Left colon (tissue), 2 donors: ENCODE measurements at regions not wholly inside any gene's neighbourhood (a gene's known extent, or its start where the extent isn't known, plus 50 kb on each side); places are given as distances from the start of the nearest gene placed in this dataset.
"Not testable (repeated sequence)": the region's sequence is repeated elsewhere in the genome, so short reads cannot be mapped to it uniquely, and the experiment has no call there.

ENCODE experiments used
- ATAC-seq: fragments of 200-7000 bp; cut with Tn5 transposase; one replicate; pipeline ENCODE4 v1.9.1; 2020; ENCODE audit warnings: mild to moderate bottlenecking, moderate library complexity
- DNase-seq, 2 donors: peaks; one replicate each; pipeline ENCODE4 v3.0.0-alpha.2; 2020
- intact Hi-C, 2 donors: fragments of 100-400 bp; cut with DNase I in 1 of 2; cut with micrococcal nuclease in 1 of 2; formaldehyde crosslinking; loops; one replicate each; pipeline versions ENCODE4 v1.11.2 to v1.14.0; 2022; cut with DNase I, micrococcal nuclease
- donor health status: DM: no; HTN: no; CAD: no.
- donor health status: DM: yes; HTN: yes; CAD: no.

DNA sequence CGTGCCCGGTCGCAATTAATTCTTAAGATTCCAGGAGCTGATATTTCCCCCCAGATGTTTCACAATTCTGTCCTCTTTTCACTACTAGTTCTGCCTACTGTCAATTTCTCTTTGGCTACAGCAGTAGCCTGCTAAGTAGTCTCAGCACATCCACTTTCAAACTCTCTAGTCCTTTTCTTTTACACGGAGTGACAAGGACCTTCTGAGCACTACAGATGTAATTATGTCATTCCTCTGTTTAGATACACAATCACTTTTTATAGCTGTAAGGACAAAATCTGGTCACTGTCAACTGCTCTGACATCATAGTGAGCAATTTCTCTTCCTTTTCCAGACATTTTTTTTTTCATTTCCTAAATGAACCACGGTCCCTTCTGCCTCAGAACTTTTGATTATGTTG lies 421.7 kb upstream of the CHRM3 start:
- intact Hi-C loops, result no loop called here
- ATAC-seq (no peak), DNase-seq (no peak)

DNA sequence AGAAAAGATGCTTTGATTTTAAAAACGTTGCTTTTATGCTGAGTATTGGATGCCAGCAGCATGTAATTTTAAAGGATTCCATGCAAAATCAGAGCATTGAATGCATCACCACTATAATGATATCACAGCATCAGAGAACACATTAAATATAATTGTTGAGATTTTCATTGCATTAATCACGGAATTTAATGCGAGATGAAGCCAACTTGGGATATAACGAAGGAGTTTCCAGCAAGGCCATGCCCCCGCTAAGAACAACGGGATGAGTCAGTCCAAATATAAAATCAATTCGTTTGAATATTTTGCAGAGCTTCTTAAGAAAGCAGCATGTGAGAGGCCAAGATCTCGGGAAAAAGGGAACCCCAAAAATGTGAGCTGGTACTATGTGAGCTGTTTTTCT lies 423.4 kb upstream of the CHRM3 start:
- DNase-seq, result no peak
- intact Hi-C loops, result no loop called here

DNA sequence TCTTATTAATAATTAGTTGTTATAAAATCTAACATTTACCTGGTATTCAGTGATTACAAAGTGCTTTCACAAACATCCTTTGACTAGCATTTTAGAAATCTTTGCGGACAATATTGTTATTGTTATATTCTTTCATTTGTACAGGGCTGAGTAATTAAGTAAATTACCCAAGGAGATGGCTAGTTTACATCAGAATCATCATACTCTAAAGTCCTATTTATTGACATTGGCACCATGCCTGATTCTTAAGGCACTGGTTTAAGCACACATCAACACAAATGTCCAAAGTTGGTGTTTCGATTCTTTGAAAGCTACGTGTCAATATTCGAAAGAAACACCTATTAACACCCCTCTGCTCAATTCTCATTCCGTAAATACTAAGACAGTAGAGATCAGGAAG lies 424.6 kb upstream of the CHRM3 start:
- intact Hi-C loops, result no loop called here
- ATAC-seq (no peak), DNase-seq (no peak)

More for the DNA sequence above, 423.4 kb upstream of the CHRM3 start:
- ATAC-seq, result no peak

DNA sequence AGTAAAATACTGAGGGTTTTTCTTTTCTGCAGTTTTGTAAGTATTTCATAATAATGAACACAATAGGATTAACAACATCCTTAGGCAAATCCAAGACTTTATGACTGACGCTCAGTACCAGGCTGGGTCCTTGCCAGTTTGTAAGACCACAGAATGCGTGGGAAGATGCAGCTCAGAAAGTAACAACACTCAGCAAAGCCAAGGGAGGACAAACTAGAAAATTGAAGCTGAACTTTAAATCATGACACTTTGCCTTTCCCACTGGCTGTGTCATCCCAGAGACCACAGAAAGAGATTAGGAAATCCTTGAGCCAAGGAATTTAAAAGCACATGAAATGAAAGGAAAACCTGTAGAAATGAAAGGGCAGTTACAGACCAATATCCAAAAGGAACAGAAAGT lies 426.3 kb upstream of the CHRM3 start:
- intact Hi-C loops, result no loop called here
- DNase-seq, result no peak
- no peak for ATAC-seq

DNA sequence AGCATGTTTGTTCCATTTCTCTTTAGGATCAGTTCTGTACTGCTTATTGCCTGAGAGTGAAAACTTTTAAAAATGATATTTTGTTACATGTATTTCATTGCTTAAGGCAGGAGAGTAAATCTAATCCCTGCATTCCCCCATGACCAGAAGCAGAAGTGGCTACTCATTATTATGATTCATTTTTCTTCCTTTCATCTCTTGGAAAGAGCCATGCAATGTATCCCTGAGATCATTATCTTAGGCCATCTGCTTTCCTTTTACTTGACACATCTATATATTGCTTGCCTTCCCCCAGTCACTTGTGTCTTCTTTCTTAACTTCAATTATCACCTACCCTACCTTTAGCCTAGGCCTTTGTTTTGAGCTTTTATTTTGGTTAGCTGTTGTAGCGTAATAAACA lies 430.4 kb upstream of the CHRM3 start:
- DNase-seq (no peak), ATAC-seq (no peak)
- intact Hi-C loops, result no loop called here

DNA sequence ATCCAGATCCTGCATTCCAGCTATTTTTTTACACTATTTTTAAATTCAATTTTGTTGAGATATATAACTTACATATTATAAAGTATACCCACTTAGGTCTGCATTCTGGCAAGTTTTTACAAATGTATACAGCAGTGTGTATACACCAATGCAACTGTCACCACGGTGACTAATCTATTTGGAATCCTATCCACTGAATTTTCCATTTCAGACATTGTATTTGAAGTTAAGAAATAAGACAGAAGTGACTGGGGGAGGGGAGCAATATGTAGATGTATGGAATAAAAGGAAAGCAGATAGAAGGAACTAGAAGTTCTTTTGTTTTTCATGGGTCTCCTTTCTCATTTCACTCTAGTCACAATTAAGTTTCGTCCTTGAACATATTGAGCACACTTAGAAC lies 431.5 kb upstream of the CHRM3 start:
- DNase-seq, result no peak
- no peak for ATAC-seq
- intact Hi-C loops, result no loop called here

DNA sequence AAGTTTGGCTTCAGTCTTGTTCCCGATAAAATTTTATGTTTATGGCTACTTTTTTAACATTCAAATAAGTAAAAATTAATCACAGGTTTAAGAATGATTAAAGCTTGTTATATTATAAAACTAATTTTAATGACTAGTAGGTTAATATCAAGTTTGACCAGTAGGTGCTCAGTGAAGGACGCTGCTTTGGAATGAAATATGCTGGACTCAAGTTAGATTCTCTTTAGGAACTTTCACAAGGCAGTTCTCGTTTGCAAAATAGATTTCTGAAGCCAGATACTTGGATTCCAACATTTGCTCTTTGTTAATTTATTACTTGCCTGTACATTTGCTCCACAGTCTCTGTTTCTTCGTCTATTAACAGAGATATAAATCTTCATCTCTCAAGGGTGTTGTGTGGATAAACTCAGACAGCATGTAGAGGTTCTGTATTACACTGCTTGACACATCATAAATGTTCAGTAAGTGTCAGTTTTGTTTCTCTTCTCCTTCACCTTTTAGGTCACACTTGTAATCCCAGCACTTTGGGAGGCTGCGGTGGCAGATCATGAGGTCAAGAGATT lies 432.8 kb upstream of the CHRM3 start:
- no peak for ATAC-seq
- intact Hi-C loops, result no loop called here

DNA sequence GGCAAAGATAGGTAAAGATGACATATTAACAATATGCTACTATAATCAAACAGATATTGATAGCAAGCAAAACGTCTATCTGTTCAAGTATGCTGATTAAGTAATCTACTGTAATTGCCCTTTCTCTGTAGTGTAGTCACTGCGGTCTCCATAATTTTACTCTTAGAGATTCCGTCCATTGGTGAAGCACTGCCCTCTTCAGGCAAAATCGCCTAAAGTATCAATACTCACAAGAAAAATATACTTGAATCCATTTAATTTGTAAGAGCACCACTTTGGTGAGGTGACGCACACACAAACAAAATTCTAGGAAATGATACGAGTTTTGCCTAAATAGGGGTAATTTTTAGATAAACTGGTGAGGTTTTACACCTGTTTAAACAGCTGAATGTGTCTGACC lies 434.6 kb upstream of the CHRM3 start:
- peak in 1 of 2 donors; percentile 33 for DNase-seq
- intact Hi-C loops, result no loop called here
- peak; percentile 49 for ATAC-seq

More for the DNA sequence above, 432.8 kb upstream of the CHRM3 start:
- no peak for DNase-seq

DNA sequence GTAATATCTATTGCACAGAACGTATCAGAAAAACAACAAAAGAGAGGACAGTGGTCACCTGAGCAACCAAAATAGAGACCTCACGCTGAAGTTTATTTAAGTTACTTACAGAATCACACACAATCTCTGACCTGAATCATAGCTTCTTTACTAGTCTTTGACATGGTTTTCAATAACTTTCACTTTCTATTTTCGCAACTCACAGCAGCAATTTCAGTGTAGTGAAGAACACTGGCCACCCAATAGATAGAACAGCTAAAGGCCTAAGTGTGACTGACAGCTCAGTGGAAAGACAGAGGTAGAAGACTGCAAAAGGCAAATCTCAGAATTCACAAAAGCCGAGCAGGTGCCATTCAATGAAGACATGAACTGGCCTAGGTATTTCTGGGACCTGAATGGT lies 435.6 kb upstream of the CHRM3 start:
- no peak for DNase-seq
- peak; percentile 48 for ATAC-seq
- intact Hi-C loops, result no loop called here

DNA sequence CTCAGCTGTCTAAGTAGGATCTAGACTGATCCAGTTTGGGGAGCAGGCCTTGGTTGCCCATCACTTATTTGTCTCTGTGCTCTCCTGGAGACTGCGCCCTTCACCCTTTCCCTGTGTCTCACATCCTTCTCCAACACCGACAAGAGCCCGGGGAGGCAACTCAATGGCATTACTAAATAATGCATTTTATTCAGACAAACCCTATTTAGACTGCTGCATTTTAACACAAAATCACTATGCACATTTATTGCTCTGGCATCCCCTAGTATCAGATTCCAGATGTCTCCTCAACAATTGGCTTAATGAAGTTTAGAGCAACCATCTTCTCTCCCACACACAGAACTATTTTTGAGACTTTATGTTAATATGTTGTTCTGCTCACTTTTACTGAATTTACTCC lies 436.4 kb upstream of the CHRM3 start:
- DNase-seq, result no peak
- no peak for ATAC-seq
- intact Hi-C loops, result no loop called here

DNA sequence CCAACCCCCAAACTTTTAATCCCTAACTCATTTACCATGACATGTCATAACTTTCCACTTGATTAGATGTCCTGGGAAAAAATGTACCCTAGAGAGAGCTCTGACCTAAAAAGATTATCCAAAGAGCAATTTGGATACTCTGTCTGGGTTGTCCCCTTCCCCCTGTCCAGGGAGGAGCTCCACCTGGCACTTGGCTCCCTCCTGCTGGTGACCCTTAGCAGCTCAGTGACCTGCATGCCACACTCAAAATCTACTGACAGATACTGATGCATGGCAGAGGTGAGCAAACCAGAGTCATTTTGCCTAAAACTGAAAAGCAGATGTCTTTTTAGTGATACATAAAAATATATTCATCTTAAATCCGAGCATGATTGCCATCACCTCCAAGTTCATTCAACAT lies 442.3 kb upstream of the CHRM3 start:
- intact Hi-C loops, result no loop called here
- no peak for ATAC-seq
- DNase-seq, result no peak

DNA sequence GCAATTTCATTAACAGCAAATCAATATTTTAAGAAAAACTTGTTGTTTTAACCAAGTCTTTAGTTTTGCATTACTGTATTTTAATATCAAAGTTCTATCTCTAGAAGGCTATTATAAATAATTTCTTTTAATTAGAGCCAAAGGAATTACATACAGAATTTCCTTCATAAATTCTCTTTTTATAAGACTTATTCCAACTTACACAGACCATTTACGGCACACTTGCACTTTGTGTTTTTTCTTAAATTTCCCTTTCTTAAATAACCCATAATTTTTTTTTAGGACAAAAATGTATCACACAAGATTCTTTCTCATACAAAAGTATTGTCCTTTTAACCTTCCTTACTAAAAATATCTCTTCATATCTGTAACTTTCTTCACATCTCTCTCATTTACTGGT lies 458.5 kb upstream of the CHRM3 start:
- ATAC-seq (no peak), DNase-seq (no peak)
- intact Hi-C loops, result no loop called here

DNA sequence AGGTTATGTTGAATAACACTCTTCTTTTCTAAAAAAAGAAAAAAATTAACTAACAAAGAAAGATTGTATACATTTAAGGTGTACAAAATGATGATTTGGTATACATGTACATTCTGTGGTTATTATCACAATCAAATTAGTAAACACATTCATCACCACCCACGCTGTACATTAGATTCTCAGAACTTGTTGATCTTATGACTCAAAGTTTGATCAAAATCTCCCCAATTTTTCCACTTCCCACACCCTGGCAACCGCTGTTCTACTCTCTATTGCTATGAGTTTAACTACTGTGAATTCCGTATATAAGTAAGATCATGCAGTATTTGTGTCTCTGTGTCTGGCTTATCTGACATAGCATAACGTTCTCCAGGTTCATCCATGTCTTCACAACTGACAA lies 469.5 kb upstream of the CHRM3 start:
- ATAC-seq (no peak), DNase-seq (no peak)
- intact Hi-C loops, result no loop called here

DNA sequence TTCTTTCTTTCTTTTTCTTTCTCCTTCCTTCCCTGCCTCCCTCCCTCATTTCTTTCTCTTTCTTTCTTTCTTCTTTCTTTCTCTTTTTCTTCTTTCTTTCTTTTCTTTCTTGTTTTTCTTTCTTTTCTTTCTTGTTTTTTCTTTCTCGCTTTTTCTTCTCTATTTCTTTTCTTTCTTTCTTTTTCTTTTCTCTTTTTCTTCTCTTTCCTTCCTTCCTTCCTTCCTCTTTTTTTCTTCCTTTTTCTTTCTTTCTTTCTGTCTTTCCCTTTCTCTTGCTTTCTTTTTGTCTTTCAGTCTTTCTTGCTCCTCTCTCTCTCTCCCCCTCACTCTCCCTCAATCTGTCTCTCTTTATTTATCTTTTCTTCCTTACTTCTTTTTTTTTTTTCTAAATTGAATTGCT lies 472.0 kb upstream of the CHRM3 start:
- ATAC-seq (no peak), DNase-seq (no peak)
- intact Hi-C loops, result no loop called here

DNA sequence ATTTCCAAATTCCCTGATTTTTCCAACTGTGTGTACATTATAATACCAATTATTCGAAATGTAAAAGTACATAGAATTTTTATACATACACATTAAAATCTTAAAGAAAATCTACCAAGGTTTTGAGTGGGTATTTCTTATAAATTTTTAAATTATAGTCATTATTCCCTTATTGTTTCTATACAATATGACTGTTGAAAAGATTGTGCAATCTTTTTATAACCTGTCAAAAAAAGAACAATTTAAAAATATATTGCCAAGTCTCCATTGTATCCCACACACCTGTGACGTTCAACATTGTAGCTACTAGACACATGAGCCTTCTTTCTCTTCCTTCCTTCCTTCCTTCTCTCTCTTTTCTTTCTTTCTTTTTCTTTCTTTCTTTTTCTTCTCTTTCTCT lies 473.2 kb upstream of the CHRM3 start:
- DNase-seq (no peak), ATAC-seq (no peak)
- intact Hi-C loops, result no loop called here

DNA sequence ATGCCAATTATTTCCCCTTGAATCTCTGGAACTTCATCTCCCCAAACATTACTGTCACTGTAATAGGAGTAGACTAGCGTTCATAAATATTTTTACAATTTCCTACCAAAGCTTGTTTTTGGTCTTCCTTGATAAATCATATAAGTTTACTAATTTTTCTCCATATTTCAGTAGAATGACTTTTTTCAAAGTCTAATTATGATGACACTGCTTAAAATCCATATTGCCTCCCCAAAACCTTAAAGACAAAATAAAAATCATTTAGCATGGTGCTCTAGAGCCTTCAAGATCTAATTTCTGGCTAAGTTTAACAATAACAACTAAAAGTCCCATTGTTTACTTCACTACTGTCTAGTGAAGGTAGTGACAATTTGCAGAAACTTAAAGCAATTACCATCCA lies 474.2 kb upstream of the CHRM3 start:
- no peak for DNase-seq

DNA sequence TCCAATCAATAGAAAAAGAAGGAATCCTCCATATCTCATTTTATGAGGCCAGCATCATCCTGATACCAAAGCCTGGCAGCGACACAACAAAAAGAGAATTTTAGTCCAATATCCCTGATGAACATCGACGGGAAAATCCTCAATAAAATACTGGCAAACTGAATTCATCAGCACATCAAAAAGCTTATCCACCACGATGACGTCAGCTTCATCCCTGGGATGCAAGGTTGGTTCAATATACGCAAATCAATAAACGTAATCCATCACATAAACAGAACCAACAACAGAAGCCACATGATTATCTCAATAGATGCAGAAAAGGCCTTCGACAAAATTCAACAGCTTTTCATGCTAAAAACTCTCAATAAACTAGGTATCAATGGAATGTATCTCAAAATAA lies 483.6 kb upstream of the CHRM3 start:
- DNase-seq, ATAC-seq, intact Hi-C loops: not testable (repeated sequence)

More for the DNA sequence above, 474.2 kb upstream of the CHRM3 start:
- no peak for ATAC-seq
- intact Hi-C loops, result no loop called here

DNA sequence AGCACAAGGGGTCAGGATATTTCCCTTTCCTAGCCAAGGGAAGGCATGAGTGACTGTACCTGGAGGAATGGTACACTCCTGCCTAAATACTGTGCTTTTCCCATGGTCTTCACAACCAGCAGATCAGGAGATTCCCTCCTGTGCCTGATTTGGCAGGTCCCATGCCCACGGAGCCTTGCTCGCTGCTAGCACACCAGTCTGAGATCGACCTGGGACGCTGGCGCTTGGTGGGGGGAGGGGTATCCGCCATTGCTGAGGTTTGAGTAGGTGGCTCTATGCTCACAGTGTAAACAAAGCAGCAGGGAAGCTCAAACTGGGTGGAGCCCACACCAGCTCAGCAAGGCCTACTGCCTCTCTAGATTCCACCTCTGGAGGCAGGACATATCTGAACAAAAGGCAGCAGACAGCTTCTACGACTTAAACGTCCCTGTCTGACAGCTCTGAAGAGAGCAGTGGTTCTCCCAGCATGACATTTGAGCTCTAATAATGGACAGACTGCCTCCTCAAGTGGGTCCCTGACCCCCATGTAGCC lies 486.0 kb upstream of the CHRM3 start:
- DNase-seq (no peak), ATAC-seq (no peak)
- intact Hi-C loops, result no loop called here

DNA sequence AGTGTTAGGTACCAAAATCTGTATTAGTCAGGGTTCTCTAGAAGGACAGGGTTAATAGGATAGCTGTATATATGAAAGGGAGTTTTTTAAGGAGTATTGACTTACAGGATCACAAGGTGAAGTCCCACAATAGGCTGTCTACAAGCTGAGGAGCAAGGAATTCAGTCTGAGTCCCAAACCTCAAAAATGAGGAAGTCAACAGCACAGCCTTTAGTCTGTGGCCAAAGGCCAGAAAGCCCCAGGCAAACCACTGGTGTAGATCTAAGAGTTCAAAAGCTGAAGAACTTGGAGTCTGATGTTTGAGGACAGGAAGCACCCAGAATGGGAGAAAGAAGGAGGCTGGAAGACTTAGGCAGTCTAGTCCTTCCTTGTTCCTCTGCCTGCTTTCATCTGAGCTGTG lies 487.5 kb upstream of the CHRM3 start:
- ATAC-seq (no peak), DNase-seq (no peak)
- intact Hi-C loops, result no loop called here

DNA sequence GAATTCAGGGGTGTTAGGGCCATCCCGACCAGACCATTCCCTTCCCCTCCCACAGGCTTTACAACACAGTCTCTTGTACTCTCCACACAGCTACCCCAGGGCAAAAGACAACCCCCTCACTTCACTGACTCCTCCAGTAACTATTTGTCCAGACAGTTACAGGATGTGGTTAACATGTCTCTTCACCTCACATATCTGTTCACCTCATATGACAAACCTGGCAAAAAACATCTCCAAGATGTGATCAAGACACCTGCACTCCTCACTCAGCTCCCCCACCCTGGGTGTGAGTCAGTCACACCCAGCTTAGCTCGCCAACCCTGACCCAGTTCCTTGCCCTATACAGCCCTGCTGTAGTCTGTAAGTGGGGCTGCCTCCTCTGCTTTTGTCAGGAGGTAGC lies 490.5 kb upstream of the CHRM3 start:
- no peak for DNase-seq
- ATAC-seq, result no peak
- intact Hi-C loops, result no loop called here

DNA sequence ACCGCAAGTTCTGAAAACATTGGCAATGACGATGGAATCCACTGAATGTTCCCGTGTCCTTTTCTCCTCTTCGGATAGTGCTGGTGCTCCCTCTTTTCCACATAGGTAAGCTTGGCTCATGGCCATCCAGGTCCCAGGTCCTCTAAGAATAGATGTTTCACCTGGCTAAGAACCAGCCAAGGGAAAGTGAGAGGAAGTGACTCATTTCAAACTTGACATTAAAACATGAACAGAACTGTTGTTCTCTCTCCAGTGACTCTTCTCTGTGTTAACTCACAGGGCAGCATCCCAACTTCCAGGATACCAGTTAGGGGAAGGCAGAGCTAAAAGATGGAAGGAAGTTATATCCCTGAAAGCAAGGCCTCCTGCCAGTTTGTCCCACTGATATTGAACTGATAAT lies 493.8 kb upstream of the CHRM3 start:
- no peak for ATAC-seq
- no peak for DNase-seq
- intact Hi-C loops, result no loop called here
